IMR-90 (cell line): ENCODE measurements at regions not wholly inside any gene's neighbourhood (a gene's known extent, or its start where the extent isn't known, plus 50 kb on each side); places are given as distances from the start of the nearest gene placed in this dataset.

Experiments used
- ATAC-seq: fragments of 200-7000 bp; cut with Tn5 transposase; 2 replicates; pipeline ENCODE4 v1.9.1; 2020; ENCODE audit warnings: low read depth, mild to moderate bottlenecking, moderate library complexity
- BruUV-seq: library from RNA; stranded (reverse); fragments of 400-500 nt; replicated peaks from 2 replicates; lab custom pipeline; 2021; lab: Mats Ljungman, UMichigan
- CTCF ChIA-PET: fragments of 300-600 bp; formaldehyde crosslinking; extraction: SDS; loops from one replicate; lab custom pipeline; 2021; ENCODE audit warnings: antibody characterized with exemption; lab: Yijun Ruan, JAX
- POLR2A ChIA-PET: fragments of 300-600 bp; sonication (Branson Sonifier 250); formaldehyde crosslinking; loops from one replicate; lab custom pipeline; 2022; ENCODE audit warnings: antibody characterized with exemption; ENCODE audit not compliant: unreplicated experiment; lab: Charles Lee
- DNase-seq: peaks from one replicate; pipeline ENCODE4 v3.0.0; 2013
- H2AFZ ChIP-seq: replicated peaks from 2 replicates; pipeline ENCODE3; 2013; ENCODE audit warnings: low read length, mild to moderate bottlenecking; ENCODE audit not compliant: poor library complexity
- H2AK5ac ChIP-seq: 2 replicates; pipeline ENCODE4 v1.6.1; 2013; ENCODE audit warnings: low read depth, low read length, inconsistent platforms
- H2AK9ac ChIP-seq: replicated peaks from 2 replicates; pipeline ENCODE3; 2013; ENCODE audit warnings: mild to moderate bottlenecking, low read depth, low read length, moderate library complexity; ENCODE audit not compliant: poor library complexity
- H2BK120ac ChIP-seq: 2 replicates; pipeline ENCODE4 v1.6.1; 2013; ENCODE audit warnings: low read depth, low read length, inconsistent platforms
- H2BK15ac ChIP-seq: 3 replicates; pipeline ENCODE4 v1.6.1; 2013; ENCODE audit warnings: low read depth, low read length, inconsistent platforms
- H2BK20ac ChIP-seq: 2 replicates; pipeline ENCODE4 v1.6.1; 2013; ENCODE audit warnings: low read depth, mild to moderate bottlenecking, inconsistent platforms, low read length, moderate library complexity
- H2BK5ac ChIP-seq: 2 replicates; pipeline ENCODE4 v1.6.1; 2013; ENCODE audit warnings: mild to moderate bottlenecking, low read depth, low read length, inconsistent platforms; ENCODE audit not compliant: poor library complexity, severe bottlenecking
- H3K14ac ChIP-seq: replicated peaks from 2 replicates; pipeline ENCODE4 v1.6.1; 2013; ENCODE audit warnings: low read depth, low read length, inconsistent platforms
- H3K18ac ChIP-seq: 2 replicates; pipeline ENCODE4 v1.6.1; 2013; ENCODE audit warnings: low read depth, low read length, control low read depth
- H3K23ac ChIP-seq: 2 replicates; pipeline ENCODE4 v1.6.1; 2013; ENCODE audit warnings: low read depth, low read length, inconsistent platforms
- H3K27ac ChIP-seq: 2 replicates; pipeline ENCODE4 v1.5.1; 2013; ENCODE audit warnings: mild to moderate bottlenecking, control low read depth, low read length; ENCODE audit not compliant: insufficient read depth
- H3K27me3 ChIP-seq: 2 replicates; pipeline ENCODE4 v1.6.1; 2013; ENCODE audit warnings: low read length; ENCODE audit not compliant: control insufficient read depth, insufficient read depth
- H3K36me3 ChIP-seq: 2 replicates; pipeline ENCODE4 v1.6.1; 2013; ENCODE audit warnings: low read length, mixed read lengths; ENCODE audit not compliant: control insufficient read depth, insufficient read depth
- H3K4ac ChIP-seq: 2 replicates; pipeline ENCODE4 v1.6.1; 2013; ENCODE audit warnings: low read depth, low read length, inconsistent platforms
- H3K4me1 ChIP-seq: 2 replicates; pipeline ENCODE4 v1.6.1; 2013; ENCODE audit warnings: low read length, mixed read lengths; ENCODE audit not compliant: control insufficient read depth, insufficient read depth
- H3K4me2 ChIP-seq: 2 replicates; pipeline ENCODE4 v1.6.1; 2013; ENCODE audit warnings: low read depth, mild to moderate bottlenecking, control low read depth, low read length, moderate library complexity
- H3K4me3 ChIP-seq: 2 replicates; pipeline ENCODE4 v1.5.1; 2013; ENCODE audit warnings: low read depth, mild to moderate bottlenecking, control low read depth, low read length, moderate library complexity; ENCODE audit not compliant: insufficient read depth
- H3K56ac ChIP-seq: 2 replicates; pipeline ENCODE4 v1.6.1; 2013; ENCODE audit warnings: low read length, inconsistent platforms; ENCODE audit not compliant: insufficient read depth; ENCODE audit errors: extremely low read depth
- H3K79me1 ChIP-seq, 2 experiments: 2 replicates each; pipeline ENCODE4 v1.6.1; 2013; ENCODE audit warnings: low read length in 2 of 2, inconsistent platforms in 1 of 2, low read depth in 1 of 2
- H3K9ac ChIP-seq: 2 replicates; pipeline ENCODE4 v1.6.1; 2013; ENCODE audit warnings: low read depth, low read length, control low read depth
- H3K9me1 ChIP-seq: 2 replicates; pipeline ENCODE4 v1.6.1; 2013; ENCODE audit warnings: low read length, inconsistent platforms; ENCODE audit not compliant: insufficient read depth
- H3K9me3 ChIP-seq: 2 replicates; pipeline ENCODE4 v1.6.1; 2013; ENCODE audit warnings: low read length; ENCODE audit not compliant: control insufficient read depth, insufficient read depth
- H4K20me1 ChIP-seq: 2 replicates; pipeline ENCODE4 v1.6.1; 2013; ENCODE audit warnings: low read length, inconsistent platforms; ENCODE audit not compliant: insufficient read depth
- H4K5ac ChIP-seq: 2 replicates; pipeline ENCODE4 v1.6.1; 2013; ENCODE audit warnings: mild to moderate bottlenecking, low read depth, low read length, control low read depth
- H4K8ac ChIP-seq, 2 experiments: 2 replicates each; pipeline ENCODE4 v1.6.1; 2013; ENCODE audit warnings: low read depth in 2 of 2, low read length in 2 of 2, control low read depth in 1 of 2, inconsistent platforms in 1 of 2
- H4K91ac ChIP-seq: 2 replicates; pipeline ENCODE4 v1.6.1; 2013; ENCODE audit warnings: low read depth, low read length, inconsistent platforms; ENCODE audit not compliant: insufficient read depth
- BHLHE40 ChIP-seq: fragments of 150-350 bp; IDR thresholded peaks from 2 replicates; pipeline ENCODE4 v1.6.1; 2016; ENCODE audit warnings: mild to moderate bottlenecking, low read depth, low read length
- CEBPB ChIP-seq: IDR thresholded peaks from 2 replicates; pipeline ENCODE4 v1.6.1; 2012; ENCODE audit warnings: low read depth, low read length, improper control_type of control experiment
- CHD1 ChIP-seq: IDR thresholded peaks from 2 replicates; pipeline ENCODE4 v1.6.1; 2012; ENCODE audit warnings: low read depth, low read length, improper control_type of control experiment
- CTCF ChIP-seq: conservative IDR thresholded peaks from 2 replicates; pipeline ENCODE4 v1.5.1; 2012; ENCODE audit warnings: mild to moderate bottlenecking, low read depth, low read length, improper control_type of control experiment
- ELK1 ChIP-seq: fragments of 150-350 bp; IDR thresholded peaks from 2 replicates; pipeline ENCODE4 v1.6.1; 2016; ENCODE audit warnings: low read depth, mild to moderate bottlenecking, low read length, moderate library complexity, borderline replicate concordance
- FOS ChIP-seq: fragments of 150-350 bp; IDR thresholded peaks from 2 replicates; pipeline ENCODE4 v1.6.1; 2016; ENCODE audit warnings: low read depth, low read length
- MAFK ChIP-seq: IDR thresholded peaks from 2 replicates; pipeline ENCODE4 v1.6.1; 2012; ENCODE audit warnings: low read depth, low read length, improper control_type of control experiment
- MAZ ChIP-seq: IDR thresholded peaks from 2 replicates; pipeline ENCODE4 v1.6.1; 2012; ENCODE audit warnings: low read depth, mild to moderate bottlenecking, low read length, improper control_type of control experiment, moderate library complexity, borderline replicate concordance
- MXI1 ChIP-seq: IDR thresholded peaks from 2 replicates; pipeline ENCODE4 v1.6.1; 2012; ENCODE audit warnings: low read depth, mild to moderate bottlenecking, low read length, moderate library complexity, borderline replicate concordance
- NFE2L2 ChIP-seq: fragments of 150-350 bp; IDR thresholded peaks from 2 replicates; pipeline ENCODE4 v1.6.1; 2016; ENCODE audit warnings: low read depth, mild to moderate bottlenecking, low read length
- POLR2A ChIP-seq: IDR thresholded peaks from 2 replicates; pipeline ENCODE4 v1.6.1; 2012; ENCODE audit warnings: mild to moderate bottlenecking, low read depth, low read length
- RAD21 ChIP-seq: IDR thresholded peaks from 2 replicates; pipeline ENCODE4 v1.6.1; 2012; ENCODE audit warnings: low read length, improper control_type of control experiment
- RCOR1 ChIP-seq: IDR thresholded peaks from 2 replicates; pipeline ENCODE4 v1.6.1; 2012; ENCODE audit warnings: mild to moderate bottlenecking, low read length, improper control_type of control experiment; ENCODE audit not compliant: insufficient replicate concordance
- RFX5 ChIP-seq: IDR thresholded peaks from 2 replicates; pipeline ENCODE4 v1.8.0; 2012; ENCODE audit warnings: low read depth, mild to moderate bottlenecking, low read length, moderate library complexity
- SMC3 ChIP-seq: fragments of 150-350 bp; IDR thresholded peaks from 2 replicates; pipeline ENCODE4 v1.6.1; 2016; ENCODE audit warnings: low read depth, mild to moderate bottlenecking, antibody characterized with exemption, low read length, moderate library complexity
- USF2 ChIP-seq: fragments of 150-350 bp; IDR thresholded peaks from 2 replicates; pipeline ENCODE4 v1.6.1; 2017; ENCODE audit warnings: mild to moderate bottlenecking, antibody characterized with exemption, low read length, low read depth
- WGBS, 2 experiments: methylation state at CpG; one replicate each; pipeline versions ENCODE4 v1.1.5 to v1.1.7; 2013; ENCODE audit warnings: missing lambda C conversion rate in 2 of 2; ENCODE audit not compliant: insufficient read length in 1 of 2; ENCODE audit errors: extremely low coverage in 2 of 2; 5-methylcytosine and 5-hydroxymethylcytosine counted together
- dilution Hi-C: fragments of 300-500 bp; cut with HindIII; formaldehyde crosslinking; loops from one replicate; pipeline ENCODE4 v1.14.3; 2018; ENCODE audit warnings: low sequenced_read_pairs; ENCODE audit not compliant: unreplicated experiment
- in situ Hi-C: fragments of 300-500 bp; cut with MboI; formaldehyde crosslinking; loops from 3 replicates; pipeline ENCODE4 v1.14.3; 2019; ENCODE audit warnings: low sequenced_read_pairs, inconsistent platforms, mixed read lengths
- intact Hi-C: fragments of 100-400 bp; cut with micrococcal nuclease; formaldehyde crosslinking; loops from 2 replicates; pipeline ENCODE4 v1.10.0; 2022

- dilution Hi-C loops = no loop called here
- peaks cover 1% of the 10 kb centered on the region; the same call in 1 of the 2 replicates for H3K4me1 ChIP-seq
- H2BK5ac ChIP-seq = no peak overlapping the region
- TF ChIP-seq NFE2L2 (no peak), FOS (no peak), CTCF (no peak), CHD1 (no peak), ELK1 (no peak), USF2 (no peak), MAZ (no peak), RCOR1 (no peak), SMC3 (no peak), RAD21 (no peak), RFX5 (no peak), POLR2A (no peak), BHLHE40 (no peak), MAFK (no peak), CEBPB (no peak), MXI1 (no peak)
- no peak overlapping the region for H4K91ac ChIP-seq
- ATAC-seq (no peak), DNase-seq (no peak)
- CTCF ChIA-PET = no interaction called here
- in situ Hi-C loops = no loop called here
- no peak overlapping the region for H4K8ac ChIP-seq
- no peak overlapping the region for H2AK5ac ChIP-seq
- H3K4me2 ChIP-seq = no peak overlapping the region
- H3K4me3 ChIP-seq = no peak overlapping the region
- H2BK15ac ChIP-seq = no peak overlapping the region
- H3K14ac ChIP-seq = no peak overlapping the region
- H3K36me3 ChIP-seq = no peaks in the 10 kb centered on the region
- H4K20me1 ChIP-seq = no peaks in the 10 kb centered on the region
- POLR2A ChIA-PET = interaction anchor here (0.6 kb wide), 1 partner anchor 768 kb away, joined by 4 read pairs; no protein-coding TSS in a partner anchor
- WGBS, 2 experiments = 92% methylated on average over 2 of the region's 6 CpGs; no CpG with 5 or more reads in 1 of the 2 experiments
- H3K18ac ChIP-seq = no peak overlapping the region
- H3K56ac ChIP-seq = no peak overlapping the region
- H2BK120ac ChIP-seq = no peak overlapping the region
- H3K9me3 ChIP-seq = no peaks in the 10 kb centered on the region
- no peak overlapping the region for H2AK9ac ChIP-seq
- H2BK20ac ChIP-seq = no peak overlapping the region
- BruUV-seq = no TSS peak
- no peaks in the 10 kb centered on the region for H3K9me1 ChIP-seq
- intact Hi-C loops = no loop called here
- no peaks in the 10 kb centered on the region for H3K79me1 ChIP-seq
- H3K4ac ChIP-seq = no peak overlapping the region
- no peak overlapping the region for H3K9ac ChIP-seq
- no peaks in the 10 kb centered on the region for H3K27me3 ChIP-seq
- H4K5ac ChIP-seq = no peak overlapping the region
- no peak overlapping the region for H3K23ac ChIP-seq
- H2AFZ ChIP-seq = no peak overlapping the region
- H3K27ac ChIP-seq = no peak overlapping the region
Measured at GRCh38 chr5:58201922-58202648, 257.8 kb downstream of the PLK2 start.
